PC-9 (cell line): ENCODE measurements at regions not wholly inside any gene's neighbourhood (a gene's known extent, or its start where the extent isn't known, plus 50 kb on each side); places are given as distances from the start of the nearest gene placed in this dataset.

Experiments
- CTCF ChIP-seq: fragments of 200-600 bp; sonication (generic); conservative IDR thresholded peaks from 2 replicates; pipeline ENCODE4 v1.6.1; 2017; ENCODE audit warnings: mixed run types, antibody characterized with exemption, mild to moderate bottlenecking, moderate library complexity
- EZH2 ChIP-seq: fragments of 200-600 bp; sonication (generic); IDR thresholded peaks from 2 replicates; pipeline ENCODE4 v1.8.0; 2017; ENCODE audit warnings: antibody characterized with exemption, low read depth

GRCh38 chr11:45733176-45733575 lies 67.8 kb upstream of the CHST1 start:
- TF ChIP-seq CTCF (no peak), EZH2 (no peak)
